NCI-H2171 (cell line): ENCODE measurements at regions not wholly inside any gene's neighbourhood (a gene's known extent, or its start where the extent isn't known, plus 50 kb on each side); places are given as distances from the start of the nearest gene placed in this dataset.
"Not testable (repeated sequence)": the region's sequence is repeated elsewhere in the genome, so short reads cannot be mapped to it uniquely, and the experiment has no call there.

ENCODE experiments used
- DNase-seq: peaks from one replicate; lab custom pipeline; 2025; lab: John Stamatoyannopoulos, UW

GRCh38 chr19:20482721-20483120 lies 82.9 kb downstream of the ZNF737 start:
- no peak for DNase-seq

- no peak for DNase-seq
These were observed 83.8 kb downstream of the ZNF737 start for GRCh38 chr19:20481736-20482135.

GRCh38 chr19:20479483-20479882 lies 86.1 kb downstream of the ZNF737 start:
- no peak for DNase-seq

GRCh38 chr19:20478936-20479335 lies 86.6 kb downstream of the ZNF737 start:
- DNase-seq: no peak

- no peak for DNase-seq
These were observed 92.7 kb downstream of the ZNF737 start for GRCh38 chr19:20472854-20473253.

- DNase-seq: no peak
These were observed 94.2 kb downstream of the ZNF737 start for GRCh38 chr19:20471431-20471830.

- DNase-seq: no peak
These were observed 95.0 kb downstream of the ZNF737 start for GRCh38 chr19:20470345-20471135.

GRCh38 chr19:20466638-20466990 lies 99.0 kb downstream of the ZNF737 start:
- DNase-seq: not testable (repeated sequence)

- not testable (repeated sequence) for DNase-seq
These were observed 99.5 kb downstream of the ZNF737 start for GRCh38 chr19:20465922-20466637.

- no peak for DNase-seq
These were observed 112.1 kb downstream of the ZNF737 start for GRCh38 chr19:20453425-20453935.

- no peak for DNase-seq
These were observed 121.2 kb downstream of the ZNF737 start for GRCh38 chr19:20444202-20444885.

GRCh38 chr19:20432266-20432842 lies 133.2 kb downstream of the ZNF737 start:
- not testable (repeated sequence) for DNase-seq

- no peak for DNase-seq
These were observed 133.8 kb downstream of the ZNF737 start for GRCh38 chr19:20431826-20432225.

GRCh38 chr19:20423381-20424197 lies 142.0 kb downstream of the ZNF737 start:
- DNase-seq: no peak

- DNase-seq: no peak
These were observed 143.1 kb downstream of the ZNF737 start for GRCh38 chr19:20422216-20423205.

GRCh38 chr19:20416661-20417060 lies 148.9 kb downstream of the ZNF737 start:
- no peak for DNase-seq

- no peak for DNase-seq
These were observed 151.5 kb downstream of the ZNF737 start for GRCh38 chr19:20414120-20414519.

GRCh38 chr19:20413705-20414104 lies 151.9 kb downstream of the ZNF737 start:
- no peak for DNase-seq

GRCh38 chr19:20412846-20413245 lies 152.7 kb downstream of the ZNF737 start:
- DNase-seq: no peak

GRCh38 chr19:20397292-20397691 lies 168.3 kb downstream of the ZNF737 start:
- no peak for DNase-seq
